H1 (cell line): ENCODE measurements at regions not wholly inside any gene's neighbourhood (a gene's known extent, or its start where the extent isn't known, plus 50 kb on each side); places are given as distances from the start of the nearest gene placed in this dataset.

Source experiments
- CTCF ChIA-PET: fragments of 300-600 bp; sonication (Branson Sonifier 250); formaldehyde crosslinking; loops from one replicate; lab custom pipeline; 2021; ENCODE audit not compliant: partially characterized antibody; lab: Charles Lee
- POLR2A ChIA-PET: fragments of 300-600 bp; sonication (Branson Sonifier 250); formaldehyde crosslinking; loops from one replicate; lab custom pipeline; 2021; ENCODE audit warnings: inconsistent platforms; ENCODE audit not compliant: partially characterized antibody; lab: Charles Lee
- DNase-seq, 2 experiments: peaks; one replicate each; pipeline versions ENCODE4 v3.0.0 to v3.0.0-alpha.2; 2010 to 2022; ENCODE audit warnings: low spot score in 2 of 2, low read depth in 1 of 2, mixed read lengths in 1 of 2
- FAIRE-seq: peaks from 2 replicates; lab custom pipeline; 2011; peaks lifted over from hg19 to GRCh38; lab: Jason Lieb, UNC
- H2AFZ ChIP-seq: 2 replicates; pipeline ENCODE4 v1.8.1; 2012; ENCODE audit warnings: low read length, inconsistent platforms
- H2AK5ac ChIP-seq: 2 replicates; pipeline ENCODE4 v1.6.1; 2013; ENCODE audit warnings: low read depth, low read length
- H2BK120ac ChIP-seq: replicated peaks from 2 replicates; pipeline ENCODE3; 2013; ENCODE audit warnings: low read depth, low read length, inconsistent platforms
- H2BK12ac ChIP-seq: 2 replicates; pipeline ENCODE4 v1.6.1; 2013; ENCODE audit warnings: low read depth, low read length
- H2BK15ac ChIP-seq: 2 replicates; pipeline ENCODE4 v1.6.1; 2013; ENCODE audit warnings: low read length
- H2BK20ac ChIP-seq: 2 replicates; pipeline ENCODE4 v1.6.1; 2013; ENCODE audit warnings: low read length
- H2BK5ac ChIP-seq: 2 replicates; pipeline ENCODE4 v1.6.1; 2013; ENCODE audit warnings: low read depth, low read length
- H3K14ac ChIP-seq: 2 replicates; pipeline ENCODE4 v1.6.1; 2013; ENCODE audit warnings: inconsistent platforms; ENCODE audit not compliant: insufficient read length
- H3K18ac ChIP-seq: 2 replicates; pipeline ENCODE4 v1.6.1; 2013; ENCODE audit warnings: low read length; ENCODE audit errors: extremely low read depth
- H3K23ac ChIP-seq: 2 replicates; pipeline ENCODE4 v1.6.1; 2013; ENCODE audit warnings: inconsistent platforms; ENCODE audit not compliant: insufficient read length
- H3K23me2 ChIP-seq: 2 replicates; pipeline ENCODE4 v1.6.1; 2013; ENCODE audit warnings: low read depth, low read length
- H3K27ac ChIP-seq: 2 replicates; pipeline ENCODE4 v1.6.1; 2011; ENCODE audit warnings: low read depth, low read length, inconsistent platforms
- H3K27me3 ChIP-seq, 4 experiments: replicated peaks in 1 of 4; 1 replicate in 1 of 4; 2 replicates in 3 of 4; pipeline versions ENCODE4 v1.6.1 to v1.8.1; 2011 to 2013; ENCODE audit warnings: low read length in 3 of 4, mild to moderate bottlenecking in 3 of 4, inconsistent platforms in 2 of 4, mixed read lengths in 2 of 4, moderate library complexity in 1 of 4; ENCODE audit not compliant: control insufficient read depth in 3 of 4, insufficient read depth in 3 of 4; ENCODE audit errors: extremely low read depth in 1 of 4
- H3K36me3 ChIP-seq, 4 experiments: 2 replicates each; pipeline versions ENCODE4 v1.6.1 to v1.8.1; 2011 to 2013; ENCODE audit warnings: mild to moderate bottlenecking in 4 of 4, low read length in 3 of 4, moderate library complexity in 2 of 4, control low read depth in 1 of 4, inconsistent platforms in 1 of 4; ENCODE audit not compliant: insufficient read depth in 4 of 4, control insufficient read depth in 2 of 4
- H3K4ac ChIP-seq: replicated peaks from 2 replicates; pipeline ENCODE3; 2013; ENCODE audit warnings: low read length, low read depth, mixed read lengths, inconsistent platforms; ENCODE audit not compliant: insufficient read length
- H3K4me1 ChIP-seq, 4 experiments: replicated peaks in 1 of 4; 1 replicate in 1 of 4; 2 replicates in 3 of 4; pipeline versions ENCODE4 v1.6.1 to v1.8.1; 2011 to 2013; ENCODE audit warnings: low read length in 3 of 4, inconsistent platforms in 2 of 4, mixed read lengths in 1 of 4; ENCODE audit not compliant: insufficient read depth in 4 of 4, control insufficient read depth in 3 of 4
- H3K4me2 ChIP-seq, 2 experiments: 2 replicates each; pipeline versions ENCODE4 v1.6.1 to v1.8.1; 2011 to 2013; ENCODE audit warnings: low read depth in 2 of 2, low read length in 2 of 2, control low read depth in 1 of 2, inconsistent platforms in 1 of 2, mild to moderate bottlenecking in 1 of 2; ENCODE audit not compliant: insufficient read depth in 1 of 2
- H3K4me3 ChIP-seq, 4 experiments: fragments of 200-600, 300-600 bp in 1 of 4; sonication (generic), shearing (Covaris generic), sonication (Bioruptor Twin) in 1 of 4; 2 replicates each; pipeline versions ENCODE4 v1.5.1 to v1.8.1; 2011 to 2016; ENCODE audit warnings: low read length in 4 of 4, low read depth in 3 of 4, control low read depth in 2 of 4, inconsistent platforms in 2 of 4, mild to moderate bottlenecking in 2 of 4, mixed read lengths in 1 of 4, moderate library complexity in 1 of 4; ENCODE audit not compliant: insufficient read depth in 2 of 4; ENCODE audit errors: extremely low read depth in 1 of 4
- H3K56ac ChIP-seq: replicated peaks from 2 replicates; pipeline ENCODE3; 2013; ENCODE audit warnings: low read depth, mild to moderate bottlenecking, mixed read lengths, low read length, inconsistent platforms; ENCODE audit not compliant: insufficient read length
- H3K79me1 ChIP-seq: 2 replicates; pipeline ENCODE4 v1.6.1; 2013; ENCODE audit warnings: low read depth, low read length, control low read depth
- H3K79me2 ChIP-seq, 2 experiments: 2 replicates each; pipeline versions ENCODE4 v1.6.1 to v1.8.1; 2012 to 2013; ENCODE audit warnings: low read length in 2 of 2, mild to moderate bottlenecking in 2 of 2, inconsistent platforms in 1 of 2; ENCODE audit not compliant: insufficient read depth in 2 of 2, control insufficient read depth in 1 of 2
- H3K9ac ChIP-seq, 4 experiments: replicated peaks in 1 of 4; 1 replicate in 1 of 4; 2 replicates in 3 of 4; pipeline versions ENCODE4 v1.6.1 to v1.8.1; 2011 to 2013; ENCODE audit warnings: low read depth in 3 of 4, low read length in 3 of 4, control low read depth in 2 of 4, mild to moderate bottlenecking in 2 of 4, moderate library complexity in 2 of 4, inconsistent platforms in 1 of 4; ENCODE audit errors: extremely low read depth in 1 of 4
- H3K9me3 ChIP-seq, 2 experiments: 2 replicates each; pipeline versions ENCODE4 v1.6.1 to v1.8.1; 2012 to 2013; ENCODE audit warnings: mild to moderate bottlenecking in 2 of 2, moderate library complexity in 2 of 2, control low read depth in 1 of 2, inconsistent platforms in 1 of 2, low read depth in 1 of 2, low read length in 1 of 2, mixed read lengths in 1 of 2; ENCODE audit not compliant: insufficient read depth in 2 of 2
- H4K20me1 ChIP-seq, 2 experiments: replicated peaks in 1 of 2; 2 replicates each; pipeline versions ENCODE3 to v1.8.1; 2011 to 2013; ENCODE audit warnings: inconsistent platforms in 2 of 2, low read length in 2 of 2, mild to moderate bottlenecking in 1 of 2; ENCODE audit not compliant: insufficient read depth in 2 of 2, control insufficient read depth in 1 of 2
- H4K5ac ChIP-seq: 2 replicates; pipeline ENCODE4 v1.6.1; 2013; ENCODE audit warnings: low read length, low read depth, mixed read lengths, inconsistent platforms; ENCODE audit not compliant: insufficient read length
- H4K8ac ChIP-seq: 2 replicates; pipeline ENCODE4 v1.8.0; 2013; ENCODE audit warnings: mild to moderate bottlenecking, moderate library complexity, low read length, inconsistent platforms; ENCODE audit not compliant: insufficient read depth; ENCODE audit errors: extremely low read depth
- H4K91ac ChIP-seq: replicated peaks from 2 replicates; pipeline ENCODE3; 2013; ENCODE audit warnings: low read length, mixed read lengths, inconsistent platforms; ENCODE audit not compliant: insufficient read length
- BRCA1 ChIP-seq: IDR thresholded peaks from 2 replicates; pipeline ENCODE4 v1.6.1; 2012; ENCODE audit warnings: low read depth, low read length, improper control_type of control experiment
- CBX8 ChIP-seq: fragments of 300-800, 300-1000 bp; sonication (generic); IDR thresholded peaks from 2 replicates; pipeline ENCODE4 v1.7.1; 2016; ENCODE audit warnings: low read depth, low read length, borderline replicate concordance
- CTBP2 ChIP-seq: IDR thresholded peaks from 2 replicates; pipeline ENCODE4 v1.7.0; 2011; ENCODE audit warnings: borderline replicate concordance, mild to moderate bottlenecking, moderate library complexity, mixed read lengths, low read length; ENCODE audit not compliant: insufficient read depth, insufficient read length
- CTCF ChIP-seq, 3 experiments: IDR thresholded peaks; 1 replicate in 2 of 3; 2 replicates in 1 of 3; pipeline versions ENCODE4 v1.5.1 to v1.6.1; 2011; ENCODE audit warnings: low read length in 3 of 3, mild to moderate bottlenecking in 3 of 3, inconsistent platforms in 2 of 3, low read depth in 1 of 3, moderate library complexity in 1 of 3; ENCODE audit not compliant: insufficient read depth in 1 of 3; ENCODE audit errors: control extremely low read depth in 1 of 3
- FOSL1 ChIP-seq: IDR thresholded peaks from 2 replicates; pipeline ENCODE4 v1.6.1; 2011; ENCODE audit warnings: mild to moderate bottlenecking, low read depth, low read length, moderate library complexity; ENCODE audit not compliant: insufficient read depth
- GTF2F1 ChIP-seq: IDR thresholded peaks from 2 replicates; pipeline ENCODE4 v1.6.1; 2012; ENCODE audit warnings: low read depth, low read length, improper control_type of control experiment, borderline replicate concordance
- RAD21 ChIP-seq, 2 experiments: IDR thresholded peaks in 1 of 2; conservative IDR thresholded peaks in 1 of 2; 2 replicates each; pipeline ENCODE4 v1.6.1; 2011; ENCODE audit warnings: low read depth in 2 of 2, low read length in 2 of 2, improper control_type of control experiment in 1 of 2, inconsistent platforms in 1 of 2, mild to moderate bottlenecking in 1 of 2, moderate library complexity in 1 of 2
- SP4 ChIP-seq: IDR thresholded peaks from 2 replicates; pipeline ENCODE4 v1.6.1; 2012; ENCODE audit warnings: low read length, inconsistent platforms
- ZNF274 ChIP-seq: IDR thresholded peaks from 2 replicates; pipeline ENCODE4 v1.7.0; 2012; ENCODE audit warnings: low read length, borderline replicate concordance; ENCODE audit errors: extremely low read depth
- WGBS, 2 experiments: shearing (Covaris generic) in 1 of 2; methylation state at CpG; one replicate each; pipeline versions ENCODE4 v1.1.6 to v1.1.7; 2013 to 2015; ENCODE audit warnings: low lambda C conversion rate in 2 of 2, mixed read lengths in 2 of 2, inconsistent platforms in 1 of 2, low coverage in 1 of 2, missing lambda C conversion rate in 1 of 2; ENCODE audit not compliant: insufficient replicate concordance in 2 of 2, insufficient coverage in 1 of 2, insufficient read length in 1 of 2; ENCODE audit errors: extremely low coverage in 1 of 2, missing lambda C conversion rate in 1 of 2; 5-methylcytosine and 5-hydroxymethylcytosine counted together

GRCh38 chr10:47112612-47113011, 187.4 kb upstream of the GDF10 start:
- no peaks in the 10 kb centered on the region for H3K23me2 ChIP-seq
- H2AFZ ChIP-seq = no peak overlapping the region
- H2BK15ac ChIP-seq = no peak overlapping the region
- no peaks in the 10 kb centered on the region for H3K9me3 ChIP-seq
- H2AK5ac ChIP-seq = no peak overlapping the region
- WGBS, 2 experiments = 81% methylated on average over 4 of the region's 4 CpGs; no CpG with 5 or more reads in 1 of the 2 experiments
- no peak overlapping the region for H3K18ac ChIP-seq
- FAIRE-seq = no peak
- H3K79me1 ChIP-seq = no peaks in the 10 kb centered on the region
- no peak overlapping the region for H2BK5ac ChIP-seq
- H3K36me3 ChIP-seq = no peaks in the 10 kb centered on the region
- H3K56ac ChIP-seq = no peak overlapping the region
- POLR2A ChIA-PET = no interaction called here
- no peak overlapping the region for H4K91ac ChIP-seq
- H3K23ac ChIP-seq = no peak overlapping the region
- H2BK120ac ChIP-seq = no peak overlapping the region
- H3K4me2 ChIP-seq = no peak overlapping the region
- no peak overlapping the region for H4K5ac ChIP-seq
- CTCF ChIA-PET = interaction anchor here (0.6 kb wide), 2 partner anchors 185 to 229 kb away, joined by 3 read pairs; no protein-coding TSS in a partner anchor
- no peak overlapping the region for H4K8ac ChIP-seq
- no peak overlapping the region for H3K27ac ChIP-seq
- no peaks in the 10 kb centered on the region for H3K4me1 ChIP-seq
- H2BK20ac ChIP-seq = no peak overlapping the region
- no peaks in the 10 kb centered on the region for H3K27me3 ChIP-seq
- TF ChIP-seq CBX8 (no peak), FOSL1 (no peak), SP4 (no peak), CTCF (IDR thresholded peaks at IDR 0.05; ENCODE audit: control extremely low read depth in 1 of 3, insufficient read depth in 1 of 3, low read depth in 1 of 3, low read length in 3 of 3) (no peak), GTF2F1 (no peak), RAD21 (IDR thresholded peaks at IDR 0.05 in 1 of 2, conservative IDR thresholded peaks at IDR 0.05 in 1 of 2; ENCODE audit: low read depth in 2 of 2, low read length in 2 of 2) (no peak), ZNF274 (no peak), BRCA1 (no peak), CTBP2 (no peak)
- TF ChIP-seq, all 59 proteins: peak for 0
- no peak overlapping the region for H3K4me3 ChIP-seq
- no peak overlapping the region for H3K14ac ChIP-seq
- H3K79me2 ChIP-seq = no peaks in the 10 kb centered on the region; a peak in 1 of 4 replicates
- H3K9ac ChIP-seq = no peak overlapping the region
- H3K4ac ChIP-seq = no peak overlapping the region
- no peaks in the 10 kb centered on the region for H4K20me1 ChIP-seq
- no peak overlapping the region for H2BK12ac ChIP-seq
- peak in 1 of 2 experiments; percentile 7 for DNase-seq
